ENCODE measurements at regions not wholly inside any gene's neighbourhood (a gene's known extent, or its start where the extent isn't known, plus 50 kb on each side); places are given as distances from the start of the nearest gene placed in this dataset.

DNA sequence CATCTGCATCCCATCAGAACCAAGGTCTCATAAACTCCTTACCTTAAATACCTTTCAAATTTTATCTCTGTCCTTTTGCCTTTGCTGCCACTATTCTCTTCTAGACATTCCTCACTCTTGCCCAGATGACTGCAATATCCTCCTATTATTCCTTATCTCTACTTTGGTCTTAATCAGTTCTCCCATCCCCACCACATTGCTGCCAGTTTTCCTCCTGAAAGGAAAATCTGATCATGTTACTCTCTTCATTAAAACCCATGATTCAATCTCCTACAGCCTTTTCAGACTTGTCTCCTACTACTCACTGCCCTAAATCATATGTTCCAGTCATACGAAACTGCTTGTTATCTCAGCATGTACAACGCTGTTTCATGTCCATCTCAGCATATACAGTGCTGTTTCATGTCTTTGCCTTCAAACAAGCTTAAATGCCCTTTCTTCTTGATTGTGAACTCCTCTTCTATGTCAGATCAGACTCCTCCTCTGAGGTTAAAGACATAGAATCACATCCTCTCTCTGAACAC is 152.6 kb upstream of the FST start:
- TF ChIP-seq, protein P1, sequence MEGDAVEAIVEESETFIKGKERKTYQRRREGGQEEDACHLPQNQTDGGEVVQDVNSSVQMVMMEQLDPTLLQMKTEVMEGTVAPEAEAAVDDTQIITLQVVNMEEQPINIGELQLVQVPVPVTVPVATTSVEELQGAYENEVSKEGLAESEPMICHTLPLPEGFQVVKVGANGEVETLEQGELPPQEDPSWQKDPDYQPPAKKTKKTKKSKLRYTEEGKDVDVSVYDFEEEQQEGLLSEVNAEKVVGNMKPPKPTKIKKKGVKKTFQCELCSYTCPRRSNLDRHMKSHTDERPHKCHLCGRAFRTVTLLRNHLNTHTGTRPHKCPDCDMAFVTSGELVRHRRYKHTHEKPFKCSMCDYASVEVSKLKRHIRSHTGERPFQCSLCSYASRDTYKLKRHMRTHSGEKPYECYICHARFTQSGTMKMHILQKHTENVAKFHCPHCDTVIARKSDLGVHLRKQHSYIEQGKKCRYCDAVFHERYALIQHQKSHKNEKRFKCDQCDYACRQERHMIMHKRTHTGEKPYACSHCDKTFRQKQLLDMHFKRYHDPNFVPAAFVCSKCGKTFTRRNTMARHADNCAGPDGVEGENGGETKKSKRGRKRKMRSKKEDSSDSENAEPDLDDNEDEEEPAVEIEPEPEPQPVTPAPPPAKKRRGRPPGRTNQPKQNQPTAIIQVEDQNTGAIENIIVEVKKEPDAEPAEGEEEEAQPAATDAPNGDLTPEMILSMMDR (conservative IDR thresholded peaks at IDR 0.05) = no peak
- no peak for TF ChIP-seq EZH2 (IDR thresholded peaks at IDR 0.05; ENCODE audit: low read depth)

All from PC-9 (cell line).